Epithelial cell of proximal tubule (primary cell): ENCODE measurements at regions not wholly inside any gene's neighbourhood (a gene's known extent, or its start where the extent isn't known, plus 50 kb on each side); places are given as distances from the start of the nearest gene placed in this dataset.
A peak's percentile ranks its signal among the peaks of the same experiment; 100 is the strongest.
"Not testable (repeated sequence)": the region's sequence is repeated elsewhere in the genome, so short reads cannot be mapped to it uniquely, and the experiment has no call there.

Experiments
- DNase-seq: peaks from one replicate; pipeline ENCODE4 v3.0.0-alpha.2; 2011; ENCODE audit warnings: low read depth
- H3K4me3 ChIP-seq: 2 replicates; pipeline ENCODE4 v1.5.1; 2011; ENCODE audit warnings: low read depth, mild to moderate bottlenecking, low read length
- CTCF ChIP-seq: conservative IDR thresholded peaks from 2 replicates; pipeline ENCODE4 v1.5.1; 2012; ENCODE audit warnings: low read depth, mild to moderate bottlenecking, low read length

GRCh38 chrX:45622042-45622423, 421.4 kb upstream of the DIPK2B start:
- TF ChIP-seq CTCF: no peak
- no peak overlapping the region for H3K4me3 ChIP-seq
- no peak for DNase-seq

- no peak overlapping the region for H3K4me3 ChIP-seq
- TF ChIP-seq CTCF: no peak
- DNase-seq: peak; percentile 30
Measured at GRCh38 chrX:45621376-45622041, 420.8 kb upstream of the DIPK2B start.

GRCh38 chrX:45619290-45619689, 418.6 kb upstream of the DIPK2B start:
- no peak overlapping the region for H3K4me3 ChIP-seq
- no peak for TF ChIP-seq CTCF
- DNase-seq: no peak

- H3K4me3 ChIP-seq, DNase-seq: not testable (repeated sequence)
Measured at GRCh38 chrX:45615591-45615990, 414.9 kb upstream of the DIPK2B start.

GRCh38 chrX:45614853-45615252, 414.2 kb upstream of the DIPK2B start:
- no peak for DNase-seq

GRCh38 chrX:45602151-45602550, 401.5 kb upstream of the DIPK2B start:
- no peak overlapping the region for H3K4me3 ChIP-seq
- no peak for DNase-seq
- no peak for TF ChIP-seq CTCF

More at GRCh38 chrX:45614853-45615252, 414.2 kb upstream of the DIPK2B start:
- H3K4me3 ChIP-seq: no peak overlapping the region
- no peak for TF ChIP-seq CTCF

GRCh38 chrX:45601052-45601451, 400.4 kb upstream of the DIPK2B start:
- no peak for TF ChIP-seq CTCF
- DNase-seq: no peak
- no peak overlapping the region for H3K4me3 ChIP-seq
